H7 (cell line): ENCODE measurements at regions not wholly inside any gene's neighbourhood (a gene's known extent, or its start where the extent isn't known, plus 50 kb on each side); places are given as distances from the start of the nearest gene placed in this dataset.

Experiments used
- DNase-seq: peaks from one replicate; pipeline ENCODE4 v3.0.0; 2012
- H3K27me3 ChIP-seq: 2 replicates; pipeline ENCODE4 v1.6.0; 2011; ENCODE audit warnings: mild to moderate bottlenecking, low read length; ENCODE audit not compliant: control insufficient read depth, insufficient read depth
- H3K36me3 ChIP-seq: replicated peaks from 2 replicates; pipeline ENCODE4 v1.5.1; 2011; ENCODE audit warnings: low read length; ENCODE audit not compliant: control insufficient read depth, insufficient read depth
- H3K4me3 ChIP-seq: 2 replicates; pipeline ENCODE4 v1.5.1; 2011; ENCODE audit warnings: low read depth, mild to moderate bottlenecking, control low read depth, low read length, moderate library complexity; ENCODE audit not compliant: insufficient read depth

- Histone ChIP-seq H3K4me3 (no peak overlapping the region), H3K36me3 (no peaks in the 10 kb centered on the region), H3K27me3 (no peaks in the 10 kb centered on the region)
- DNase-seq: no peak
These were observed 785.2 kb downstream of the DIPK2A start for GRCh38 chr3:144756704-144757440.

GRCh38 chr3:144760831-144761230 lies 789.2 kb downstream of the DIPK2A start:
- Histone ChIP-seq H3K27me3 (no peaks in the 10 kb centered on the region), H3K4me3 (no peak overlapping the region), H3K36me3 (no peaks in the 10 kb centered on the region)
- DNase-seq: no peak

- no peak for DNase-seq
- no peaks in the 10 kb centered on the region for H3K27me3 ChIP-seq
- H3K4me3 ChIP-seq: no peak overlapping the region
- no peaks in the 10 kb centered on the region for H3K36me3 ChIP-seq
These were observed 790.5 kb downstream of the DIPK2A start for GRCh38 chr3:144762091-144762490.

- no peak for DNase-seq
- H3K27me3 ChIP-seq: no peaks in the 10 kb centered on the region
- no peak overlapping the region for H3K4me3 ChIP-seq
- no peaks in the 10 kb centered on the region for H3K36me3 ChIP-seq
These were observed 792.3 kb downstream of the DIPK2A start for GRCh38 chr3:144763878-144764454.

- Histone ChIP-seq H3K27me3 (no peaks in the 10 kb centered on the region), H3K4me3 (no peak overlapping the region), H3K36me3 (no peaks in the 10 kb centered on the region)
- DNase-seq: no peak
These were observed 798.7 kb downstream of the DIPK2A start for GRCh38 chr3:144770281-144770680.

GRCh38 chr3:144770915-144771351 lies 799.3 kb downstream of the DIPK2A start:
- Histone ChIP-seq H3K27me3 (no peaks in the 10 kb centered on the region), H3K36me3 (no peaks in the 10 kb centered on the region), H3K4me3 (no peak overlapping the region)
- DNase-seq: no peak

- no peak overlapping the region for H3K4me3 ChIP-seq
- no peaks in the 10 kb centered on the region for H3K27me3 ChIP-seq
- no peaks in the 10 kb centered on the region for H3K36me3 ChIP-seq
- no peak for DNase-seq
These were observed 799.8 kb downstream of the DIPK2A start for GRCh38 chr3:144771381-144771870.

- DNase-seq: no peak
- Histone ChIP-seq H3K4me3 (no peak overlapping the region), H3K36me3 (no peaks in the 10 kb centered on the region), H3K27me3 (no peaks in the 10 kb centered on the region)
These were observed 800.7 kb downstream of the DIPK2A start for GRCh38 chr3:144772372-144772771.

GRCh38 chr3:144773350-144773749 lies 801.7 kb downstream of the DIPK2A start:
- no peaks in the 10 kb centered on the region for H3K27me3 ChIP-seq

GRCh38 chr3:144774897-144775296 lies 803.3 kb downstream of the DIPK2A start:
- H3K27me3 ChIP-seq: no peaks in the 10 kb centered on the region
- H3K4me3 ChIP-seq: no peak overlapping the region
- no peaks in the 10 kb centered on the region for H3K36me3 ChIP-seq
- DNase-seq: no peak

More at GRCh38 chr3:144773350-144773749, 801.7 kb downstream of the DIPK2A start:
- Histone ChIP-seq H3K4me3 (no peak overlapping the region), H3K36me3 (no peaks in the 10 kb centered on the region)
- no peak for DNase-seq

GRCh38 chr3:144775551-144775950 lies 803.9 kb downstream of the DIPK2A start:
- H3K4me3 ChIP-seq: no peak overlapping the region
- no peaks in the 10 kb centered on the region for H3K36me3 ChIP-seq
- DNase-seq: no peak
- H3K27me3 ChIP-seq: no peaks in the 10 kb centered on the region

GRCh38 chr3:144777906-144778305 lies 806.3 kb downstream of the DIPK2A start:
- Histone ChIP-seq H3K27me3 (no peaks in the 10 kb centered on the region), H3K4me3 (no peak overlapping the region), H3K36me3 (no peaks in the 10 kb centered on the region)
- no peak for DNase-seq

GRCh38 chr3:144791034-144791433 lies 819.4 kb downstream of the DIPK2A start:
- no peaks in the 10 kb centered on the region for H3K27me3 ChIP-seq
- no peaks in the 10 kb centered on the region for H3K36me3 ChIP-seq
- no peak overlapping the region for H3K4me3 ChIP-seq
- DNase-seq: no peak

GRCh38 chr3:144801890-144802289 lies 830.3 kb downstream of the DIPK2A start:
- no peak for DNase-seq
- Histone ChIP-seq H3K27me3 (no peaks in the 10 kb centered on the region), H3K4me3 (no peak overlapping the region), H3K36me3 (no peaks in the 10 kb centered on the region)

- Histone ChIP-seq H3K4me3 (no peak overlapping the region), H3K27me3 (no peaks in the 10 kb centered on the region), H3K36me3 (no peaks in the 10 kb centered on the region)
- no peak for DNase-seq
These were observed 837.8 kb downstream of the DIPK2A start for GRCh38 chr3:144809380-144809779.
